Transverse colon (tissue), 4 donors: ENCODE measurements at regions not wholly inside any gene's neighbourhood (a gene's known extent, or its start where the extent isn't known, plus 50 kb on each side); places are given as distances from the start of the nearest gene placed in this dataset.

ENCODE experiments used
- DNase-seq: peaks from one replicate; pipeline ENCODE4 v3.0.0-alpha.2; 2019
- H3K27ac ChIP-seq, 4 donors: fragments of 200-600 bp; sonication (generic); 2 replicates each; pipeline ENCODE4 v1.5.1; 2016 to 2018; ENCODE audit warnings: inconsistent platforms in 4 of 4
- H3K27me3 ChIP-seq: fragments of 200-600 bp; sonication (generic); 2 replicates; pipeline ENCODE4 v1.5.1; 2017; ENCODE audit warnings: inconsistent platforms
- H3K36me3 ChIP-seq, 4 donors: fragments of 200-600 bp; sonication (generic); 2 replicates each; pipeline ENCODE4 v1.5.1; 2017 to 2019; ENCODE audit warnings: inconsistent platforms in 4 of 4
- H3K4me1 ChIP-seq, 4 donors: fragments of 200-600 bp; sonication (generic); 2 replicates each; pipeline ENCODE4 v1.5.1; 2017 to 2020; ENCODE audit warnings: inconsistent platforms in 4 of 4
- H3K4me3 ChIP-seq, 4 donors: fragments of 200-600 bp; sonication (generic); 1 replicate in 1 of 4; 2 replicates in 3 of 4; pipeline versions ENCODE4 v1.5.1 to v1.6.1; 2017 to 2019; ENCODE audit warnings: inconsistent platforms in 4 of 4
- H3K9me3 ChIP-seq, 2 donors: fragments of 200-600 bp; sonication (generic); 2 replicates each; pipeline ENCODE4 v1.5.1; 2017 to 2019; ENCODE audit warnings: inconsistent platforms in 2 of 2
- CTCF ChIP-seq, 5 experiments: fragments of 200-600 bp in 3 of 5; fragments of 450-650 bp in 2 of 5; sonication (generic) in 3 of 5; IDR thresholded peaks; 1 replicate in 2 of 5; 2 replicates in 3 of 5; pipeline ENCODE4 v1.5.1; 2016 to 2017; ENCODE audit warnings: antibody characterized with exemption in 5 of 5, inconsistent platforms in 3 of 5, mild to moderate bottlenecking in 2 of 5, moderate library complexity in 1 of 5
- EP300 ChIP-seq: sonication (generic); formaldehyde crosslinking; IDR thresholded peaks from one replicate; pipeline ENCODE4 v1.6.1; 2017; ENCODE audit warnings: antibody characterized with exemption, low read depth
- POLR2A ChIP-seq: fragments of 450-650 bp; IDR thresholded peaks from one replicate; pipeline ENCODE4 v1.6.1; 2016; ENCODE audit warnings: antibody characterized with exemption, mild to moderate bottlenecking, moderate library complexity
- POLR2AphosphoS5 ChIP-seq, 3 donors: sonication (generic); formaldehyde crosslinking; IDR thresholded peaks; one replicate each; pipeline ENCODE4 v1.6.1; 2016; ENCODE audit warnings: antibody characterized with exemption in 3 of 3
- WGBS, 2 donors: methylation state at CpG; one replicate each; pipeline ENCODE4 v1.1.5; 2018; ENCODE audit warnings: low coverage in 1 of 2; 5-methylcytosine and 5-hydroxymethylcytosine counted together
- in situ Hi-C, 4 donors: fragments of 200-750 bp; cut with MboI; loops; one replicate each; pipeline versions ENCODE4 v1.15.0 to v1.15.1; 2017; ENCODE audit warnings: low sequenced_read_pairs in 3 of 4, low pct_ligation_motif_present in 1 of 4, low pct_unique_long_range_greater_than_20kb in 1 of 4
- intact Hi-C: fragments of 100-400 bp; cut with DNase I; formaldehyde crosslinking; loops from one replicate; pipeline ENCODE4 v1.15.1; 2023; ENCODE audit warnings: low total_unique reads

DNA sequence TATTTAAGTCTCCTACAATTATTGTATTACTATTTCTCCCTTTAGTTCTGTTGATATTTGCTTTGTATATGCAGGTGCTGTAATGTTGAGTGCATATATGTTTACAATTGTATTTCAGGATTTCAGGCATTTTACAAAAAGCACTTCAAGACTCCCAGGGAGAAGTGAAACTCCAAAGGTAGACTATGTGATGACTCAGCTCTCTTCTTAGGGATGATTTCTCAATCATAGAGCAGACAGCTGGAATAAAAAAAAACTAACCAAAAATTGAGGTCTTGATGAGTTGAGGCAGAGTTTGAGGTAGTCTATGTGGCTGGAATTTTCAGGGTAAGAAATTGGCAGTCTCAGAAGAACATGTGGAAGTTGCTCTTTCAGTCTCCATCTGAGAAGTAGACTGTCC, 786.1 kb downstream of the TFAP2A start:
- in situ Hi-C loops (no loop called here), intact Hi-C loops (no loop called here)
- DNase-seq: no peak
- H3K27ac ChIP-seq: no peak overlapping the region
- TF ChIP-seq POLR2A: no peak
- no peaks in the 10 kb centered on the region for H3K4me1 ChIP-seq
- H3K9me3 ChIP-seq: peaks cover 0 to 4% of the 10 kb centered on the region in 2 donors
- H3K36me3 ChIP-seq: no peaks in the 10 kb centered on the region
- no peak overlapping the region for H3K4me3 ChIP-seq
- no peaks in the 10 kb centered on the region for H3K27me3 ChIP-seq

DNA sequence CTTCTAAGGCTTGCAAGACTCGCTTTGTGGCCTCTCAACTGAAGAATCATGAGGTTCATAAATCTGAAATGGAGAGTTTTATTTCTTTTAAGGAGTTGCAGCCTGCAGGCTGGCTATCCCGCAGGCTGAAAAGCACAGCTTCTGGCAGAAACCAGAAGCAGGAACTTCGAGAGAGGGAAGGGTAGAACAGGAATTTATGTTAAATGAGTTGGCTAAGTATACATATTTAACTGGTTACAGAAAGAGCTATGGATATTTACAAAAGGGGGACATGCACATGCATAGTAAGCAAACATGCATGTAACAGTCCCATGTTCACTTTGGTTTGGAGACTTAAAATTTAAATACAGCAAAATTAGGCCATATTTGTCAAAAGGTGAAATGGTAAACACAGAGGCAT, 787.0 kb downstream of the TFAP2A start:
- TF ChIP-seq POLR2A (no peak), CTCF (IDR thresholded peaks at IDR 0.05) (no peak), EP300 (no peak), POLR2AphosphoS5 (IDR thresholded peaks at IDR 0.05) (no peak)
- H3K9me3 ChIP-seq: peaks cover 0 to 4% of the 10 kb centered on the region in 2 donors
- no peak overlapping the region for H3K27ac ChIP-seq
- H3K4me1 ChIP-seq: no peaks in the 10 kb centered on the region
- no peak overlapping the region for H3K4me3 ChIP-seq
- H3K27me3 ChIP-seq: no peaks in the 10 kb centered on the region
- in situ Hi-C loops: no loop called here
- no peaks in the 10 kb centered on the region for H3K36me3 ChIP-seq
- 51 to 58% methylated on average over 3 of the region's 3 CpGs for WGBS, 2 donors
- no peak for DNase-seq
- intact Hi-C loops: no loop called here

DNA sequence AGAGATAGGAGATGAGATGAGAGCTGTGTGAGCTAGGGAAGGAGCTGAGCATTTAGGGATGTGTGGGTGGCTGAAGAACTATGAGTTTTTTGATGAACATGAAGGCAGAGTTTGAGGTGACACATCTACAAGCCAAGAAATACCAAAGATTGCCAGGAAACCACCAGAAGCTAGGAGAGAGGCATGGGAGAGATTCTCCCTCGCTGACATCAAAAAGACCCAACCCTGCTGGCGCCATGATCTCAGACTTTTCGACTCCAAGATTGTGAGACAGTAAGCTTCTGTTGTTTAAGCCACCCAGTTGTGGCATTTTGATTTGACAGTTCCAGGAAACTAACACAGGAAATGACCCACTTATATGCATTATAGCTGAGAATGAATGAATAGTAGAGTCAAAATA, 790.9 kb downstream of the TFAP2A start:
- no peak for DNase-seq
- Histone ChIP-seq H3K4me3 (no peak overlapping the region), H3K4me1 (no peaks in the 10 kb centered on the region), H3K27me3 (no peaks in the 10 kb centered on the region), H3K36me3 (no peaks in the 10 kb centered on the region), H3K9me3 (peaks cover 0 to 4% of the 10 kb centered on the region in 2 donors), H3K27ac (no peak overlapping the region)
- intact Hi-C loops (no loop called here), in situ Hi-C loops (no loop called here)
- no peak for TF ChIP-seq CTCF (IDR thresholded peaks at IDR 0.05)
- no peak for TF ChIP-seq EP300
- TF ChIP-seq POLR2A: no peak
- TF ChIP-seq POLR2AphosphoS5 (IDR thresholded peaks at IDR 0.05): no peak
- 85% methylated on average over 3 of the region's 3 CpGs; no CpG with 5 or more reads in 1 of the 2 donors for WGBS, 2 donors

- Histone ChIP-seq H3K27me3 (no peaks in the 10 kb centered on the region), H3K4me3 (no peak overlapping the region), H3K36me3 (no peaks in the 10 kb centered on the region), H3K27ac (no peak overlapping the region), H3K4me1 (no peaks in the 10 kb centered on the region), H3K9me3 (peaks cover 0 to 4% of the 10 kb centered on the region in 2 donors)
- 71 to 84% methylated on average over 8 of the region's 8 CpGs for WGBS, 2 donors
- DNase-seq: no peak
- in situ Hi-C loops (no loop called here), intact Hi-C loops (no loop called here)
- TF ChIP-seq CTCF (IDR thresholded peaks at IDR 0.05) (no peak), POLR2A (no peak)
Observed at GRCh38 chr6:9623228-9623832, 791.5 kb downstream of the TFAP2A start.

DNA sequence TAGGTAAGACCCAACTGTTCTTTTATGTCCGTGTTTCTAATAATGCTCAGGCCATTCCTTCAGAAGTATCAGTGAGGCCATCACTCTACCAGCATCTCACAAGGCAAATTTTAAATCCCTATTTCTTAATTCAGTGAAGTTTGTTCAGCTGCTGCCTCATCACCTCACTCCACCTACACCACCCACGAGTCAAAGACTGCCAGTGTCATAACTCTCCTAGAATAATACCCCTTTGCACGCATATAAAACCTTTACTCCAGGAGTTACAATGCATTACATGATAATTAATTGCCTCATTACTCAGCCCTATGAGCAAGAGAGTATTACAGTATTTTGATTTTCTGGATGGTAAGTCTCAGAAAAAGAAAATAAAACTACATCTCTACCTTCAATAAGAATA, 793.6 kb downstream of the TFAP2A start:
- WGBS, 2 donors: 62 to 63% methylated on average over 3 of the region's 3 CpGs
- no peak overlapping the region for H3K4me3 ChIP-seq
- H3K9me3 ChIP-seq: peaks cover 0 to under 1% of the 10 kb centered on the region in 2 donors
- in situ Hi-C loops (no loop called here), intact Hi-C loops (no loop called here)
- no peaks in the 10 kb centered on the region for H3K36me3 ChIP-seq
- no peak for DNase-seq
- no peak overlapping the region for H3K27ac ChIP-seq
- H3K4me1 ChIP-seq: no peaks in the 10 kb centered on the region
- no peaks in the 10 kb centered on the region for H3K27me3 ChIP-seq
- no peak for TF ChIP-seq EP300
- TF ChIP-seq POLR2AphosphoS5 (IDR thresholded peaks at IDR 0.05): no peak
- TF ChIP-seq POLR2A: no peak
- TF ChIP-seq CTCF (IDR thresholded peaks at IDR 0.05): no peak
